Transverse colon (tissue), 4 donors: ENCODE measurements at regions not wholly inside any gene's neighbourhood (a gene's known extent, or its start where the extent isn't known, plus 50 kb on each side); places are given as distances from the start of the nearest gene placed in this dataset.

Experiments
- DNase-seq: peaks from one replicate; pipeline ENCODE4 v3.0.0-alpha.2; 2019
- H3K27ac ChIP-seq, 4 donors: fragments of 200-600 bp; sonication (generic); 2 replicates each; pipeline ENCODE4 v1.5.1; 2016 to 2018; ENCODE audit warnings: inconsistent platforms in 4 of 4
- H3K27me3 ChIP-seq: fragments of 200-600 bp; sonication (generic); 2 replicates; pipeline ENCODE4 v1.5.1; 2017; ENCODE audit warnings: inconsistent platforms
- H3K36me3 ChIP-seq, 4 donors: fragments of 200-600 bp; sonication (generic); 2 replicates each; pipeline ENCODE4 v1.5.1; 2017 to 2019; ENCODE audit warnings: inconsistent platforms in 4 of 4
- H3K4me1 ChIP-seq, 4 donors: fragments of 200-600 bp; sonication (generic); 2 replicates each; pipeline ENCODE4 v1.5.1; 2017 to 2020; ENCODE audit warnings: inconsistent platforms in 4 of 4
- H3K4me3 ChIP-seq, 4 donors: fragments of 200-600 bp; sonication (generic); 1 replicate in 1 of 4; 2 replicates in 3 of 4; pipeline versions ENCODE4 v1.5.1 to v1.6.1; 2017 to 2019; ENCODE audit warnings: inconsistent platforms in 4 of 4
- H3K9me3 ChIP-seq, 2 donors: fragments of 200-600 bp; sonication (generic); 2 replicates each; pipeline ENCODE4 v1.5.1; 2017 to 2019; ENCODE audit warnings: inconsistent platforms in 2 of 2
- EP300 ChIP-seq: sonication (generic); formaldehyde crosslinking; IDR thresholded peaks from one replicate; pipeline ENCODE4 v1.6.1; 2017; ENCODE audit warnings: antibody characterized with exemption, low read depth
- POLR2A ChIP-seq: fragments of 450-650 bp; IDR thresholded peaks from one replicate; pipeline ENCODE4 v1.6.1; 2016; ENCODE audit warnings: antibody characterized with exemption, mild to moderate bottlenecking, moderate library complexity
- POLR2AphosphoS5 ChIP-seq, 3 donors: sonication (generic); formaldehyde crosslinking; IDR thresholded peaks; one replicate each; pipeline ENCODE4 v1.6.1; 2016; ENCODE audit warnings: antibody characterized with exemption in 3 of 3
- WGBS, 2 donors: methylation state at CpG; one replicate each; pipeline ENCODE4 v1.1.5; 2018; ENCODE audit warnings: low coverage in 1 of 2; 5-methylcytosine and 5-hydroxymethylcytosine counted together
- in situ Hi-C, 4 donors: fragments of 200-750 bp; cut with MboI; loops; one replicate each; pipeline versions ENCODE4 v1.15.0 to v1.15.1; 2017; ENCODE audit warnings: low sequenced_read_pairs in 3 of 4, low pct_ligation_motif_present in 1 of 4, low pct_unique_long_range_greater_than_20kb in 1 of 4
- intact Hi-C: fragments of 100-400 bp; cut with DNase I; formaldehyde crosslinking; loops from one replicate; pipeline ENCODE4 v1.15.1; 2023; ENCODE audit warnings: low total_unique reads
- TF ChIP-seq, protein P1 (sequence below), 5 experiments: fragments of 200-600 bp in 3 of 5; fragments of 450-650 bp in 2 of 5; sonication (generic) in 3 of 5; IDR thresholded peaks; 1 replicate in 2 of 5; 2 replicates in 3 of 5; pipeline ENCODE4 v1.5.1; 2016 to 2017; ENCODE audit warnings: antibody characterized with exemption in 5 of 5, inconsistent platforms in 3 of 5, mild to moderate bottlenecking in 2 of 5, moderate library complexity in 1 of 5

GRCh38 chr12:67843257-67843656 is 146.0 kb upstream of the IFNG-AS1 start:
- in situ Hi-C loops (no loop called here), intact Hi-C loops (no loop called here)
- no peak overlapping the region for H3K4me3 ChIP-seq
- H3K9me3 ChIP-seq: peaks cover 0 to 3% of the 10 kb centered on the region in 2 donors
- H3K4me1 ChIP-seq: no peaks in the 10 kb centered on the region
- no peak for DNase-seq
- H3K27me3 ChIP-seq: no peaks in the 10 kb centered on the region
- TF ChIP-seq, protein P1, sequence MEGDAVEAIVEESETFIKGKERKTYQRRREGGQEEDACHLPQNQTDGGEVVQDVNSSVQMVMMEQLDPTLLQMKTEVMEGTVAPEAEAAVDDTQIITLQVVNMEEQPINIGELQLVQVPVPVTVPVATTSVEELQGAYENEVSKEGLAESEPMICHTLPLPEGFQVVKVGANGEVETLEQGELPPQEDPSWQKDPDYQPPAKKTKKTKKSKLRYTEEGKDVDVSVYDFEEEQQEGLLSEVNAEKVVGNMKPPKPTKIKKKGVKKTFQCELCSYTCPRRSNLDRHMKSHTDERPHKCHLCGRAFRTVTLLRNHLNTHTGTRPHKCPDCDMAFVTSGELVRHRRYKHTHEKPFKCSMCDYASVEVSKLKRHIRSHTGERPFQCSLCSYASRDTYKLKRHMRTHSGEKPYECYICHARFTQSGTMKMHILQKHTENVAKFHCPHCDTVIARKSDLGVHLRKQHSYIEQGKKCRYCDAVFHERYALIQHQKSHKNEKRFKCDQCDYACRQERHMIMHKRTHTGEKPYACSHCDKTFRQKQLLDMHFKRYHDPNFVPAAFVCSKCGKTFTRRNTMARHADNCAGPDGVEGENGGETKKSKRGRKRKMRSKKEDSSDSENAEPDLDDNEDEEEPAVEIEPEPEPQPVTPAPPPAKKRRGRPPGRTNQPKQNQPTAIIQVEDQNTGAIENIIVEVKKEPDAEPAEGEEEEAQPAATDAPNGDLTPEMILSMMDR (IDR thresholded peaks at IDR 0.05): no peak
- TF ChIP-seq EP300 (no peak), POLR2AphosphoS5 (IDR thresholded peaks at IDR 0.05) (no peak), POLR2A (no peak)
- H3K27ac ChIP-seq: no peak overlapping the region
- H3K36me3 ChIP-seq: no peaks in the 10 kb centered on the region
- WGBS, 2 donors: 79 to 91% methylated on average over 3 of the region's 3 CpGs

DNA sequence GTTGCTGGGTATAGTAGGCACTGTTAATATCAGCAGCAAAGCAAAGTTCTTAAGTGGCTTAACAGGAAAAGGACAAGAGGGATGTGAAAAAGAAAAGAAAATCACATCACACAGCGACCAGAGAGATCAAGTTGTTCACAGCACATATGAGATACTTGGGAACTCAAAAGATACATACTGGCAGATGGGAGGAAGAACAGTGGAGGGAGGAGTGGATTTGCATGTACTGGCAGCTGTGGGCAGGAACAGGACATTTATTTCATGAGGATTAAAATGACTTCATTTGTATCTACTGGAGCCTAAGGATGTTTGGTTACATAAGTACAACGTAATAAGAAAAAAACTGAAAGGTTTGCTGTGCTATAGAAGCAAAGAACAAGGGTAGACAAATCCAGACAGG is 136.5 kb upstream of the IFNG-AS1 start:
- no peaks in the 10 kb centered on the region for H3K9me3 ChIP-seq
- intact Hi-C loops: no loop called here
- 69% methylated on average over 2 of the region's 2 CpGs for WGBS, 2 donors
- no peak overlapping the region for H3K4me3 ChIP-seq
- no peak overlapping the region for H3K27ac ChIP-seq
- no peaks in the 10 kb centered on the region for H3K36me3 ChIP-seq
- H3K27me3 ChIP-seq: no peaks in the 10 kb centered on the region
- peaks cover 0 to 3% (median 0%) of the 10 kb centered on the region in 4 donors for H3K4me1 ChIP-seq
- TF ChIP-seq POLR2A: no peak
- no peak for TF ChIP-seq EP300
- TF ChIP-seq, protein P1 (IDR thresholded peaks at IDR 0.05): no peak
- no peak for TF ChIP-seq POLR2AphosphoS5 (IDR thresholded peaks at IDR 0.05)
- in situ Hi-C loops: no loop called here
- no peak for DNase-seq

DNA sequence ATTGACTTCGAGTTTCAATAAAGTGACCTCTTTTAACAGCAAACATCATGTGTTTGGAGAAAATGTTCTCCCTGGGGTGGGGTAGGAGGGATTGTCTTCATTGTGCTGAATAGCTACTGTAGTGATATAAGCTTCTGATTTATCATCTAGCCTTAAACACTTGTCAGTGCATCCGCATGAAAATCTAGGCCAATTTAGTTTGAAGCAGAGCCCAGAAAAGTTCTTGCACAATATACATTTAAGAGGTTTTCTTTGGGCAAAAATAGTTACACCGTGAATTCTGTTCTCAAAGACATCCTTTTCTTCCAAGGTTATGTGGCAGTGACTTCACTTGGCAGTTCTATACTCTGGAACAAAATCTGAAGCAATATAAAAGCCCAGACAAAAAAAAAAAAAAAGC is 136.0 kb upstream of the IFNG-AS1 start:
- WGBS, 2 donors: 37 to 54% methylated on average over 3 of the region's 3 CpGs
- no peak overlapping the region for H3K4me3 ChIP-seq
- no peak overlapping the region for H3K27ac ChIP-seq

DNA sequence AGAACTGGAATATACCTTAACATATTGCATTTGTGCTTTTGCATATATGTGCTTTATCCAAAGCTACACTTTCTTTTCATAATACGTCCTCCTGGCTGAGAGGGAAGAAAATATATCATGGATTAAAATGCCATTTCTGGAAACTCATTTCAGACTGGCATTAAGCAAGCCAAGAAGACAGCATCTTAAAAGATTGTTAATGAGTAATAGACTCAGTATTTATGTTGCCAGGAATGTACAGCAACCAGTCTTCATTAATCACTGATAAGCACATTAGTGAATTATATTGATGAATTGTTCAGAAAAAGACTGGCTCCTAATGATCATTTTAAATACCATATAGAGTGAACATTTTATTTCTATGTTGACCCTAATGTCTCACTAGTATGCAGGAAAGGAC is 134.9 kb upstream of the IFNG-AS1 start:
- Histone ChIP-seq H3K27ac (no peak overlapping the region), H3K27me3 (no peaks in the 10 kb centered on the region), H3K4me3 (no peak overlapping the region), H3K9me3 (no peaks in the 10 kb centered on the region), H3K36me3 (no peaks in the 10 kb centered on the region), H3K4me1 (peaks cover 0 to 3% (median 0%) of the 10 kb centered on the region in 4 donors)
- intact Hi-C loops: no loop called here
- no peak for DNase-seq
- WGBS, 2 donors: 70 to 78% methylated on average over 1 of the region's 1 CpG
- TF ChIP-seq EP300 (no peak), POLR2AphosphoS5 (IDR thresholded peaks at IDR 0.05) (no peak), POLR2A (no peak)
- TF ChIP-seq, protein P1 (IDR thresholded peaks at IDR 0.05): no peak
- in situ Hi-C loops: no loop called here

More for the DNA sequence above, 136.0 kb upstream of the IFNG-AS1 start:
- Histone ChIP-seq H3K27me3 (no peaks in the 10 kb centered on the region), H3K4me1 (peaks cover 0 to 3% (median 0%) of the 10 kb centered on the region in 4 donors), H3K36me3 (no peaks in the 10 kb centered on the region), H3K9me3 (no peaks in the 10 kb centered on the region)
- in situ Hi-C loops (no loop called here), intact Hi-C loops (no loop called here)
- no peak for DNase-seq
- TF ChIP-seq POLR2A: no peak
- TF ChIP-seq EP300: no peak
- no peak for TF ChIP-seq POLR2AphosphoS5 (IDR thresholded peaks at IDR 0.05)
- TF ChIP-seq, protein P1 (IDR thresholded peaks at IDR 0.05): no peak
